ENCODE measurements at regions not wholly inside any gene's neighbourhood (a gene's known extent, or its start where the extent isn't known, plus 50 kb on each side); places are given as distances from the start of the nearest gene placed in this dataset.
"Not testable (repeated sequence)": the region's sequence is repeated elsewhere in the genome, so short reads cannot be mapped to it uniquely, and the experiment has no call there.

GRCh38 chr14:23694949-23695663 lies 58.9 kb downstream of the DHRS2 start:
- DNase-seq (ENCODE audit: low read depth) = no peak

GRCh38 chr14:23695664-23695999 lies 59.5 kb downstream of the DHRS2 start:
- DNase-seq (ENCODE audit: low read depth) = no peak

- DNase-seq (ENCODE audit: low read depth) = no peak
These were observed 60.6 kb downstream of the DHRS2 start for GRCh38 chr14:23696701-23697239.

GRCh38 chr14:23697680-23698079 lies 61.5 kb downstream of the DHRS2 start:
- DNase-seq (ENCODE audit: low read depth) = no peak

GRCh38 chr14:23702656-23703426 lies 66.7 kb downstream of the DHRS2 start:
- no peak for DNase-seq (ENCODE audit: low read depth)

- DNase-seq (ENCODE audit: low read depth) = no peak
These were observed 68.7 kb downstream of the DHRS2 start for GRCh38 chr14:23704890-23705289.

- no peak for DNase-seq (ENCODE audit: low read depth)
These were observed 71.3 kb downstream of the DHRS2 start for GRCh38 chr14:23707415-23707814.

GRCh38 chr14:23708343-23708742 lies 72.2 kb downstream of the DHRS2 start:
- DNase-seq (ENCODE audit: low read depth) = no peak

GRCh38 chr14:23709923-23710322 lies 73.8 kb downstream of the DHRS2 start:
- no peak for DNase-seq (ENCODE audit: low read depth)

GRCh38 chr14:23712287-23712686 lies 76.1 kb downstream of the DHRS2 start:
- no peak for DNase-seq (ENCODE audit: low read depth)

GRCh38 chr14:23719225-23719985 lies 83.2 kb downstream of the DHRS2 start:
- DNase-seq (ENCODE audit: low read depth) = no peak

- DNase-seq (ENCODE audit: low read depth) = no peak
These were observed 86.5 kb downstream of the DHRS2 start for GRCh38 chr14:23722675-23723074.

GRCh38 chr14:23723911-23724310 lies 87.7 kb downstream of the DHRS2 start:
- no peak for DNase-seq (ENCODE audit: low read depth)

GRCh38 chr14:23725528-23725927 lies 89.4 kb downstream of the DHRS2 start:
- DNase-seq (ENCODE audit: low read depth) = no peak

GRCh38 chr14:23725980-23726710 lies 90.0 kb downstream of the DHRS2 start:
- DNase-seq (ENCODE audit: low read depth) = no peak

GRCh38 chr14:23727566-23728335 lies 91.6 kb downstream of the DHRS2 start:
- DNase-seq (ENCODE audit: low read depth) = no peak

GRCh38 chr14:23728791-23729190 lies 92.6 kb downstream of the DHRS2 start:
- no peak for DNase-seq (ENCODE audit: low read depth)

- no peak for DNase-seq (ENCODE audit: low read depth)
These were observed 93.7 kb downstream of the DHRS2 start for GRCh38 chr14:23729720-23730387.

GRCh38 chr14:23735394-23735793 lies 99.2 kb downstream of the DHRS2 start:
- no peak for DNase-seq (ENCODE audit: low read depth)

- DNase-seq (ENCODE audit: low read depth) = not testable (repeated sequence)
These were observed 108.2 kb downstream of the DHRS2 start for GRCh38 chr14:23744368-23744767.

GRCh38 chr14:23750357-23750756 lies 114.2 kb downstream of the DHRS2 start:
- DNase-seq (ENCODE audit: low read depth) = no peak
